NOMO-1 (cell line): ENCODE measurements at regions not wholly inside any gene's neighbourhood (a gene's known extent, or its start where the extent isn't known, plus 50 kb on each side); places are given as distances from the start of the nearest gene placed in this dataset.
A peak's percentile ranks its signal among the peaks of the same experiment; 100 is the strongest.

ENCODE experiments used
- DNase-seq, 2 experiments: peaks; one replicate each; lab custom pipeline; 2025; ENCODE audit not compliant: unreplicated experiment in 2 of 2; lab: John Stamatoyannopoulos, UW

- DNase-seq = peak; percentile 79 to 97
Measured at GRCh38 chr13:42720113-42720857, 61.1 kb upstream of the FAM216B start.

- no peak for DNase-seq
Measured at GRCh38 chr13:42720858-42721219, 60.5 kb upstream of the FAM216B start.

- DNase-seq = no peak
Measured at GRCh38 chr13:42722883-42723539, 58.4 kb upstream of the FAM216B start.

GRCh38 chr13:42728507-42729180 lies 52.7 kb upstream of the FAM216B start:
- DNase-seq = peak in 1 of 2 experiments; percentile 64

DNA sequence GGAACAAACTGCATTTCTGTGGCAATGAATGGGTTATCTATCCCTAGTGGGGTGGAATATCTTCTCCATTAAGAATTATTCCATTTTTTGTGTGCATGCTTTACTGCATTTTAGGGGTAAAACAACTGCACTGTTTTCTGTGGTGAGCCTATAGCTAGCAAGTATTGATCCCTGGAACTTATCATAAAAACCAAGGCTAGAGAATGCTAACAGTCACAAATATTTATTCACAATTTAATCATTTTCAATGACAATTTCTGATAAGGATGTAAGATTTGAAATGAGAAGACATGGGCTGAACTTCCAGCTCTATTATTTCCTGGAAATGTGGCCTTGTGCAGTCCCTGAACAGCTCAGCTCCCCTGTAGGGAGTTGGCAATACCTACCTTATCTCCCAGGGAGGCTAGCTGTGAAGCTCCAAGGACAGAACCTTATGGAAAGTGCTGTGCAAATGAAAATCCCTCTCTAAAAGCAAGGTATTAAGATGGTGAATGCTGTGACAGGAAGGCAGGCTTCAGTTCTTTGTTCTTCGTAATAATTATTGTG lies 51.5 kb upstream of the FAM216B start:
- no peak for DNase-seq
